Suprapubic skin (tissue), 4 donors: ENCODE measurements at regions not wholly inside any gene's neighbourhood (a gene's known extent, or its start where the extent isn't known, plus 50 kb on each side); places are given as distances from the start of the nearest gene placed in this dataset.

ENCODE experiments used
- DNase-seq, 2 donors: peaks; one replicate each; pipeline ENCODE4 v3.0.0-alpha.2; 2019; ENCODE audit warnings: low spot score in 2 of 2
- H3K27ac ChIP-seq: fragments of 200-600 bp; sonication (generic); one replicate; pipeline ENCODE4 v1.5.1; 2019
- H3K27me3 ChIP-seq: fragments of 200-600 bp; sonication (generic); one replicate; pipeline ENCODE4 v1.5.1; 2019
- H3K36me3 ChIP-seq: fragments of 200-600 bp; sonication (generic); one replicate; pipeline ENCODE4 v1.5.1; 2019
- H3K4me1 ChIP-seq: fragments of 200-600 bp; sonication (generic); one replicate; pipeline ENCODE4 v1.5.1; 2019
- H3K4me3 ChIP-seq: fragments of 200-600 bp; sonication (generic); one replicate; pipeline ENCODE4 v1.5.1; 2019; ENCODE audit warnings: mild to moderate bottlenecking
- H3K9me3 ChIP-seq: fragments of 200-600 bp; sonication (generic); one replicate; pipeline ENCODE4 v1.5.1; 2019
- CTCF ChIP-seq, 2 donors: fragments of 200-600 bp in 1 of 2; fragments of 450-650 bp in 1 of 2; sonication (generic) in 1 of 2; IDR thresholded peaks; one replicate each; pipeline ENCODE4 v1.5.1; 2016 to 2019; ENCODE audit warnings: antibody characterized with exemption in 2 of 2, mild to moderate bottlenecking in 1 of 2, moderate library complexity in 1 of 2
- EP300 ChIP-seq: sonication (generic); formaldehyde crosslinking; IDR thresholded peaks from one replicate; pipeline ENCODE4 v1.6.1; 2017; ENCODE audit warnings: antibody characterized with exemption
- POLR2A ChIP-seq, 2 donors: fragments of 450-650 bp; IDR thresholded peaks; one replicate each; pipeline ENCODE4 v1.6.1; 2017; ENCODE audit warnings: antibody characterized with exemption in 2 of 2, mild to moderate bottlenecking in 2 of 2, moderate library complexity in 2 of 2
- POLR2AphosphoS5 ChIP-seq, 3 donors: sonication (generic); formaldehyde crosslinking; IDR thresholded peaks; one replicate each; pipeline ENCODE4 v1.6.1; 2017; ENCODE audit warnings: antibody characterized with exemption in 3 of 3
- WGBS: methylation state at CpG from one replicate; pipeline ENCODE4 v1.1.5; 2018; 5-methylcytosine and 5-hydroxymethylcytosine counted together

GRCh38 chr22:48678171-48679135 is 1149.2 kb downstream of the BRD1 start:
- 80% methylated on average over 35 of the region's 38 CpGs for WGBS
- no peak overlapping the region for H3K4me3 ChIP-seq
- H3K9me3 ChIP-seq, result no peaks in the 10 kb centered on the region
- no peaks in the 10 kb centered on the region for H3K36me3 ChIP-seq
- no peak for DNase-seq
- no peaks in the 10 kb centered on the region for H3K4me1 ChIP-seq
- H3K27ac ChIP-seq, result no peak overlapping the region
- no peak for TF ChIP-seq POLR2AphosphoS5 (IDR thresholded peaks at IDR 0.05)
- no peak for TF ChIP-seq EP300
- no peak for TF ChIP-seq CTCF (IDR thresholded peaks at IDR 0.05)
- no peak for TF ChIP-seq POLR2A (IDR thresholded peaks at IDR 0.05)
- H3K27me3 ChIP-seq, result no peaks in the 10 kb centered on the region

GRCh38 chr22:48677621-48678020 is 1150.1 kb downstream of the BRD1 start:
- TF ChIP-seq POLR2AphosphoS5 (IDR thresholded peaks at IDR 0.05), result no peak
- no peak for TF ChIP-seq EP300
- TF ChIP-seq POLR2A (IDR thresholded peaks at IDR 0.05), result no peak
- no peak for TF ChIP-seq CTCF (IDR thresholded peaks at IDR 0.05)
- Histone ChIP-seq H3K27ac (no peak overlapping the region), H3K4me3 (no peak overlapping the region), H3K9me3 (no peaks in the 10 kb centered on the region), H3K4me1 (no peaks in the 10 kb centered on the region), H3K27me3 (no peaks in the 10 kb centered on the region), H3K36me3 (no peaks in the 10 kb centered on the region)
- DNase-seq, result no peak
- WGBS, result 97% methylated on average over 5 of the region's 7 CpGs

GRCh38 chr22:48677168-48677520 is 1150.5 kb downstream of the BRD1 start:
- TF ChIP-seq CTCF (IDR thresholded peaks at IDR 0.05) (no peak), POLR2AphosphoS5 (IDR thresholded peaks at IDR 0.05) (no peak), POLR2A (IDR thresholded peaks at IDR 0.05) (no peak), EP300 (no peak)
- peaks cover 4% of the 10 kb centered on the region for H3K9me3 ChIP-seq
- no peak overlapping the region for H3K27ac ChIP-seq
- H3K27me3 ChIP-seq, result no peaks in the 10 kb centered on the region
- H3K4me3 ChIP-seq, result no peak overlapping the region
- 91% methylated on average over 15 of the region's 17 CpGs for WGBS
- no peak for DNase-seq
- no peaks in the 10 kb centered on the region for H3K4me1 ChIP-seq
- no peaks in the 10 kb centered on the region for H3K36me3 ChIP-seq

- no peak for DNase-seq
- no peak for TF ChIP-seq CTCF (IDR thresholded peaks at IDR 0.05)
- TF ChIP-seq EP300, result no peak
- no peak for TF ChIP-seq POLR2A (IDR thresholded peaks at IDR 0.05)
- no peak for TF ChIP-seq POLR2AphosphoS5 (IDR thresholded peaks at IDR 0.05)
- WGBS, result 89% methylated on average over 10 of the region's 15 CpGs
- Histone ChIP-seq H3K4me3 (no peak overlapping the region), H3K36me3 (no peaks in the 10 kb centered on the region), H3K9me3 (peaks cover 7% of the 10 kb centered on the region), H3K4me1 (no peaks in the 10 kb centered on the region), H3K27ac (no peak overlapping the region), H3K27me3 (no peaks in the 10 kb centered on the region)
Measured at GRCh38 chr22:48676266-48677167, 1151.2 kb downstream of the BRD1 start.

GRCh38 chr22:48675830-48676145 is 1151.9 kb downstream of the BRD1 start:
- no peak overlapping the region for H3K4me3 ChIP-seq
- peaks cover 7% of the 10 kb centered on the region for H3K9me3 ChIP-seq
- WGBS, result 93% methylated on average over 3 of the region's 4 CpGs
- TF ChIP-seq CTCF (IDR thresholded peaks at IDR 0.05), result no peak
- no peak for TF ChIP-seq POLR2AphosphoS5 (IDR thresholded peaks at IDR 0.05)
- no peak for TF ChIP-seq POLR2A (IDR thresholded peaks at IDR 0.05)
- no peak for TF ChIP-seq EP300
- H3K36me3 ChIP-seq, result no peaks in the 10 kb centered on the region
- H3K4me1 ChIP-seq, result no peaks in the 10 kb centered on the region
- no peaks in the 10 kb centered on the region for H3K27me3 ChIP-seq
- no peak overlapping the region for H3K27ac ChIP-seq
- no peak for DNase-seq
